ENCODE measurements at regions not wholly inside any gene's neighbourhood (a gene's known extent, or its start where the extent isn't known, plus 50 kb on each side); places are given as distances from the start of the nearest gene placed in this dataset.

GRCh38 chr13:89584058-89584620, 1763.3 kb upstream of the MIR17HG start:
- Histone ChIP-seq H3K4me1 (no peaks in the 10 kb centered on the region), H3K27me3 (no peaks in the 10 kb centered on the region), H3K36me3 (no peaks in the 10 kb centered on the region), H3K27ac (no peak overlapping the region), H3K9me3 (no peaks in the 10 kb centered on the region), H3K4me3 (no peak overlapping the region)
- TF ChIP-seq POLR2AphosphoS5 (IDR thresholded peaks at IDR 0.05; ENCODE audit: insufficient read depth in 1 of 2, low read depth in 1 of 2) (no peak), CTCF (IDR thresholded peaks at IDR 0.05) (no peak), POLR2A (IDR thresholded peaks at IDR 0.05) (no peak)
- no peak for DNase-seq (ENCODE audit: extremely low spot score in 2 of 2)
- intact Hi-C loops (cut with DNase I) = no loop called here

DNA sequence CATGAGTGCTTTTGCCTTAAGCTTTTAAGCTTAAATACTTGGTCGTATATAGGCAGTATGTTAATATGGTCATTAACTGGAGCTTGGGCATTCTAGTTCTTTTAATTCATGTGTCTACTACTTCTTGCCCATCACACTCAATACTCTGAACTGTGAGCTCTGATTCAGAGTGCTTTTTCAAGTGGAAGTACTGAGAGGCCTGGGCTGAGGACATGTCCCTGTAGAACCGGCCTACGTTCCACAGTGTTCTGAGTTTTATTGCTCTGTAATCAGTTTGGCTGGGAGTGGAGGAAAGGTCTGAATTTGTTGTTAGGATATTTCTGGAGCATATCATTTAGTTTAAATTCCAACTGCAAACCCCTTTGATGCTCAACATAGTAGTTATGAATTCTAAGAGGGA, 1744.8 kb upstream of the MIR17HG start:
- H3K4me1 ChIP-seq = no peaks in the 10 kb centered on the region
- no peak for DNase-seq (ENCODE audit: extremely low spot score in 2 of 2)
- intact Hi-C loops (cut with DNase I) = no loop called here
- no peak for TF ChIP-seq POLR2A (IDR thresholded peaks at IDR 0.05)
- TF ChIP-seq POLR2AphosphoS5 (IDR thresholded peaks at IDR 0.05; ENCODE audit: insufficient read depth in 1 of 2, low read depth in 1 of 2) = no peak
- no peak for TF ChIP-seq CTCF (IDR thresholded peaks at IDR 0.05)
- H3K36me3 ChIP-seq = no peaks in the 10 kb centered on the region
- no peak overlapping the region for H3K27ac ChIP-seq
- H3K9me3 ChIP-seq = no peaks in the 10 kb centered on the region
- no peak overlapping the region for H3K4me3 ChIP-seq
- H3K27me3 ChIP-seq = no peaks in the 10 kb centered on the region

DNA sequence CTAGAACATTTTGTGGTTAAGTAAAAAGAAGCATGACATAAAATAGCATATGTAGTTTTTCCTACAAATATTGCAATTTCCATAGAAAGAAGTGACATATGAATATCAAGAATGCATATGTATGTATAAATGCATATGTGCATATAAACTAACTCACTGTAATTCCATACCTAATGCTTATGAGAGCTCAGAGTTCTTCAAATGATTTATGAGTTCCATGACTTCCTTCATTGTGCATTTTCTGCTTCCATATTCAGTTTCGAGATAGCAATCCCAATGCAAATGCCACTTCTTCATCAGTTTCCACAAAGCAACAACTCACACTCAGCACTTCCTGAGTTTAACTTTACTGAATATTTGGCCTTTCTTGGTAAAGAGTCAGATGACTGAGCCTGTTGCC, 1744.3 kb upstream of the MIR17HG start:
- TF ChIP-seq CTCF (IDR thresholded peaks at IDR 0.05) = no peak
- no peak for TF ChIP-seq POLR2AphosphoS5 (IDR thresholded peaks at IDR 0.05; ENCODE audit: insufficient read depth in 1 of 2, low read depth in 1 of 2)
- no peak for TF ChIP-seq POLR2A (IDR thresholded peaks at IDR 0.05)
- intact Hi-C loops (cut with DNase I) = no loop called here
- Histone ChIP-seq H3K4me3 (no peak overlapping the region), H3K36me3 (no peaks in the 10 kb centered on the region), H3K27ac (no peak overlapping the region), H3K27me3 (no peaks in the 10 kb centered on the region), H3K9me3 (no peaks in the 10 kb centered on the region), H3K4me1 (no peaks in the 10 kb centered on the region)
- no peak for DNase-seq (ENCODE audit: extremely low spot score in 2 of 2)

- DNase-seq (ENCODE audit: extremely low spot score in 2 of 2) = no peak
- Histone ChIP-seq H3K4me1 (no peaks in the 10 kb centered on the region), H3K9me3 (no peaks in the 10 kb centered on the region), H3K4me3 (no peak overlapping the region), H3K27ac (no peak overlapping the region), H3K36me3 (no peaks in the 10 kb centered on the region), H3K27me3 (no peaks in the 10 kb centered on the region)
- intact Hi-C loops (cut with DNase I) = no loop called here
- TF ChIP-seq CTCF (IDR thresholded peaks at IDR 0.05) = no peak
- TF ChIP-seq POLR2AphosphoS5 (IDR thresholded peaks at IDR 0.05; ENCODE audit: insufficient read depth in 1 of 2, low read depth in 1 of 2) = no peak
- TF ChIP-seq POLR2A (IDR thresholded peaks at IDR 0.05) = no peak
Measured at GRCh38 chr13:89609318-89609717, 1738.2 kb upstream of the MIR17HG start.

DNA sequence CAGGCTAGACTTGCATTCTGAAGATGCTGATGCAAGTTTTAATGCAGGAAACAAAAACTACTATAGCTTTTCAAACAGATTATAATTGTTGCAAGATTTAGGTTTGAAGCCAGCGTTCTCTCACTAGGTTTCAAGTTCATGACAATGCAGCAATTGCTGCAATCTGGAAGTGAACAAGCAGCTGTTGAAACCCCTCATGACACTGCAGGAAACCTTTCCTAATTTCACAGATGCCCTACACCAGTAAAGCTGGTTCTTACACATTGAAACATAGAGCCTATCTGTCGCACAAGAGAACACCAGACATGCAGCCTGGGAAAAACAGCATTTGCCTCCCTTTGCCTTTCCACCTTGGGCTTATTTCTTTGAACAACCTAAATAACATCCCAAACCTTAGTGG, 1737.2 kb upstream of the MIR17HG start:
- Histone ChIP-seq H3K4me3 (no peak overlapping the region), H3K27ac (no peak overlapping the region), H3K4me1 (no peaks in the 10 kb centered on the region), H3K9me3 (no peaks in the 10 kb centered on the region), H3K27me3 (no peaks in the 10 kb centered on the region), H3K36me3 (no peaks in the 10 kb centered on the region)
- TF ChIP-seq CTCF (IDR thresholded peaks at IDR 0.05) = no peak
- no peak for TF ChIP-seq POLR2A (IDR thresholded peaks at IDR 0.05)
- TF ChIP-seq POLR2AphosphoS5 (IDR thresholded peaks at IDR 0.05; ENCODE audit: insufficient read depth in 1 of 2, low read depth in 1 of 2) = no peak
- DNase-seq (ENCODE audit: extremely low spot score in 2 of 2) = no peak
- intact Hi-C loops (cut with DNase I) = no loop called here

All from vagina (tissue), 2 donors.